Testis (tissue), 2 donors: ENCODE measurements at regions not wholly inside any gene's neighbourhood (a gene's known extent, or its start where the extent isn't known, plus 50 kb on each side); places are given as distances from the start of the nearest gene placed in this dataset.
A peak's percentile ranks its signal among the peaks of the same experiment; 100 is the strongest.

Experiments
- DNase-seq: peaks from one replicate; pipeline ENCODE4 v3.0.0-alpha.2; 2019
- H3K27ac ChIP-seq, 2 donors: fragments of 200-600 bp; sonication (generic); one replicate each; pipeline ENCODE4 v1.5.1; 2019
- H3K27me3 ChIP-seq: fragments of 200-600 bp; sonication (generic); one replicate; pipeline ENCODE4 v1.5.1; 2019
- H3K36me3 ChIP-seq: fragments of 200-600 bp; sonication (generic); one replicate; pipeline ENCODE4 v1.5.1; 2017; ENCODE audit warnings: low read depth; ENCODE audit errors: missing control alignments
- H3K4me1 ChIP-seq: fragments of 200-600 bp; sonication (generic); one replicate; pipeline ENCODE4 v1.5.1; 2019
- H3K4me3 ChIP-seq, 2 donors: fragments of 200-600 bp; sonication (generic); one replicate each; pipeline ENCODE4 v1.5.1; 2017 to 2019
- H3K9me3 ChIP-seq: fragments of 200-600 bp; sonication (generic); one replicate; pipeline ENCODE4 v1.5.1; 2017
- POLR2A ChIP-seq: fragments of 450-650 bp; IDR thresholded peaks from one replicate; pipeline ENCODE4 v1.6.1; 2017; ENCODE audit warnings: antibody characterized with exemption, mild to moderate bottlenecking, moderate library complexity
- WGBS, 2 donors: methylation state at CpG; one replicate each; pipeline ENCODE4 v1.1.5; 2018; 5-methylcytosine and 5-hydroxymethylcytosine counted together
- intact Hi-C: fragments of 100-400 bp; cut with DNase I; formaldehyde crosslinking; loops from one replicate; pipeline ENCODE4 v1.15.1; 2023; ENCODE audit warnings: low total_unique reads
- TF ChIP-seq, protein P1 (sequence below), 3 experiments: fragments of 450-650 bp in 2 of 3; fragments of 200-600 bp in 1 of 3; sonication (generic) in 1 of 3; IDR thresholded peaks; one replicate each; pipeline ENCODE4 v1.5.1; 2016 to 2019; ENCODE audit warnings: antibody characterized with exemption in 3 of 3, mild to moderate bottlenecking in 2 of 3, moderate library complexity in 1 of 3

GRCh38 chr9:81841333-81841732 is 86.9 kb upstream of the SPATA31D4 start:
- intact Hi-C loops = no loop called here
- 78 to 79% methylated on average over 6 of the region's 6 CpGs for WGBS, 2 donors
- H3K27ac ChIP-seq = no peak overlapping the region

GRCh38 chr9:81844131-81844567 is 84.1 kb upstream of the SPATA31D4 start:
- Histone ChIP-seq H3K27ac (no peak overlapping the region), H3K9me3 (no peaks in the 10 kb centered on the region), H3K4me1 (no peaks in the 10 kb centered on the region), H3K4me3 (no peak overlapping the region), H3K36me3 (no peaks in the 10 kb centered on the region), H3K27me3 (no peaks in the 10 kb centered on the region)
- WGBS, 2 donors = 95% methylated on average over 2 of the region's 2 CpGs
- TF ChIP-seq POLR2A = no peak
- TF ChIP-seq, protein P1, sequence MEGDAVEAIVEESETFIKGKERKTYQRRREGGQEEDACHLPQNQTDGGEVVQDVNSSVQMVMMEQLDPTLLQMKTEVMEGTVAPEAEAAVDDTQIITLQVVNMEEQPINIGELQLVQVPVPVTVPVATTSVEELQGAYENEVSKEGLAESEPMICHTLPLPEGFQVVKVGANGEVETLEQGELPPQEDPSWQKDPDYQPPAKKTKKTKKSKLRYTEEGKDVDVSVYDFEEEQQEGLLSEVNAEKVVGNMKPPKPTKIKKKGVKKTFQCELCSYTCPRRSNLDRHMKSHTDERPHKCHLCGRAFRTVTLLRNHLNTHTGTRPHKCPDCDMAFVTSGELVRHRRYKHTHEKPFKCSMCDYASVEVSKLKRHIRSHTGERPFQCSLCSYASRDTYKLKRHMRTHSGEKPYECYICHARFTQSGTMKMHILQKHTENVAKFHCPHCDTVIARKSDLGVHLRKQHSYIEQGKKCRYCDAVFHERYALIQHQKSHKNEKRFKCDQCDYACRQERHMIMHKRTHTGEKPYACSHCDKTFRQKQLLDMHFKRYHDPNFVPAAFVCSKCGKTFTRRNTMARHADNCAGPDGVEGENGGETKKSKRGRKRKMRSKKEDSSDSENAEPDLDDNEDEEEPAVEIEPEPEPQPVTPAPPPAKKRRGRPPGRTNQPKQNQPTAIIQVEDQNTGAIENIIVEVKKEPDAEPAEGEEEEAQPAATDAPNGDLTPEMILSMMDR (IDR thresholded peaks at IDR 0.05) = no peak
- intact Hi-C loops = no loop called here
- DNase-seq = no peak

More at GRCh38 chr9:81841333-81841732, 86.9 kb upstream of the SPATA31D4 start:
- H3K9me3 ChIP-seq = no peaks in the 10 kb centered on the region
- no peaks in the 10 kb centered on the region for H3K36me3 ChIP-seq
- no peak for DNase-seq
- H3K4me3 ChIP-seq = no peak overlapping the region
- TF ChIP-seq POLR2A = no peak
- TF ChIP-seq, protein P1 (IDR thresholded peaks at IDR 0.05) = no peak
- H3K4me1 ChIP-seq = no peaks in the 10 kb centered on the region
- no peaks in the 10 kb centered on the region for H3K27me3 ChIP-seq

GRCh38 chr9:81847181-81847915 is 80.9 kb upstream of the SPATA31D4 start:
- TF ChIP-seq POLR2A = no peak
- TF ChIP-seq, protein P1 (IDR thresholded peaks at IDR 0.05) = no peak
- Histone ChIP-seq H3K4me3 (no peak overlapping the region), H3K27me3 (no peaks in the 10 kb centered on the region), H3K4me1 (no peaks in the 10 kb centered on the region), H3K36me3 (no peaks in the 10 kb centered on the region), H3K9me3 (no peaks in the 10 kb centered on the region), H3K27ac (no peak overlapping the region)
- intact Hi-C loops = no loop called here
- no peak for DNase-seq
- WGBS, 2 donors = 60 to 66% methylated on average over 9 of the region's 9 CpGs

DNA sequence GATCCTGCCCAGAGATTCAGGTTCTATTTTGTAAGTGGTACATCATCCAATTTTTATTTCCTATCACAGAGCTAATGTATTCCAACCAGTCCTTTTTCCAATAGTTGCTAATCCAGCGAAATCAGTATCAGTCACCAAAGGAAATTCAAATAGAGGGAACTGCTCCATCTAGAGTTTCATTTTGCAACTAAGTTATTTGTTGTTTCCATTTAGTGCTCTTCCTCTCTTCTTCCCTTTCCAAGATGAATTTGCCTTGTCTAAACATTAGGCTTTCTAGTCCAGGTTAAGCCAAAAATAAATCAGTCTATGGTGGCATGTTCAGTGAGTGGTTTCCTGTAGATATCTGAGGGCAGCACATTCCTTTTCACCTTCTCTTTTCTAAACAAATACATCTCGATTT is 79.8 kb upstream of the SPATA31D4 start:
- no peak for DNase-seq
- intact Hi-C loops = no loop called here

More for the DNA sequence above, 79.8 kb upstream of the SPATA31D4 start:
- 23 to 24% methylated on average over 2 of the region's 2 CpGs for WGBS, 2 donors
- Histone ChIP-seq H3K27me3 (no peaks in the 10 kb centered on the region), H3K4me1 (no peaks in the 10 kb centered on the region), H3K9me3 (no peaks in the 10 kb centered on the region), H3K4me3 (no peak overlapping the region), H3K27ac (no peak overlapping the region), H3K36me3 (no peaks in the 10 kb centered on the region)
- no peak for TF ChIP-seq POLR2A
- TF ChIP-seq, protein P1 (IDR thresholded peaks at IDR 0.05) = peak in 2 of 3 experiments; percentile 20 to 46
